Anterior cingulate cortex (tissue), 58 donors: ENCODE measurements at regions not wholly inside any gene's neighbourhood (a gene's known extent, or its start where the extent isn't known, plus 50 kb on each side); places are given as distances from the start of the nearest gene placed in this dataset.
A peak's percentile ranks its signal among the peaks of the same experiment; 100 is the strongest.

ENCODE experiments used
- DNase-seq, 58 donors: peaks; one replicate each; lab custom pipeline; 2025; lab: John Stamatoyannopoulos, UW

DNA sequence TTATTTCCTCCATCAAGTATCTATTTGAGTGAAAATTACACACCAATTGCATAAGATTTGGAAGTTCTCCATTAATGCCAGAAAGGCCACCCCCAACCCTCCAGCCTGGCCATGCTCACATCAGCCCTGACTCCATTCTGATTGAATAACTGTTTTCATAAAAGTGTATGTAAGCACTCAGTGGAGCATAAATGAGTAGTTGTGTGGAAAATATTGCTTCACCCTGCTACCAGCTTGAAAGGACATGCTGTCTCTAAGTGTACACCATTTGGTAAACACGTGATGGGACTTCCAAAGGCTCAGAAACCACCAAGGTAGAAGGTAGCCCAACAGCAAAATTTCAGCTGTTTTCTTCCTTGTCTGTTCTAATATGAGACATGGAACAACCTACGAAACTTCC is 393.8 kb downstream of the ZNF385D start:
- DNase-seq = no peak

- DNase-seq = no peak
Measured at GRCh38 chr3:21356402-21356801, 394.6 kb downstream of the ZNF385D start.

DNA sequence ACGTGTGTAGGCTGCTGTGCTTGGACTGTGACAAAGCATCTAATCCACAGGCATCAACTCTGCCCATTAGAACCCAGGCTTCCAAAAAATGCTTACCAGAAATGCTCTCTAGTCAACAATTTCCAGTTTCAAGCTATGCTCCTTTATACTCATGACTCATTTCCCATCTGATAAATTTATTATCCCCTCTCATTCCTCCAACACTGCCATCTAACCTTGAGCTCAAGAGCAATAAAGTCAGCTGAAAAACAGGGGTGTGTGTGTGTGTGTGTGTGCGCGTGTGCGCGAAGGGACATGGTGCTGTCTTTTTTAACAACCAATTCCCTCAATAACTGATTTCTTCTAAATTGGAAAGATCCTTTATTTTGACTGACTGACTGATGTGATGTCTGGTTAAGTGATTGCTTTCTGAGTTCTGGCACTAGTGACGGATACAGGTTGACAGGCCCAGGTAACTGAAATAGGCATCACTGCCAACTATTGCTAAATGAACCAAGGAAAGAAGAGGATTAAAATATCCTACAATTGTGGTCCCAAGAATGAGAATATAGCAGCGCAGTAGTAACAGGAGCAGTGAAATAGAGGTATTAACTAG is 405.5 kb downstream of the ZNF385D start:
- DNase-seq = no peak

GRCh38 chr3:21331857-21332256 is 419.2 kb downstream of the ZNF385D start:
- DNase-seq = no peak

DNA sequence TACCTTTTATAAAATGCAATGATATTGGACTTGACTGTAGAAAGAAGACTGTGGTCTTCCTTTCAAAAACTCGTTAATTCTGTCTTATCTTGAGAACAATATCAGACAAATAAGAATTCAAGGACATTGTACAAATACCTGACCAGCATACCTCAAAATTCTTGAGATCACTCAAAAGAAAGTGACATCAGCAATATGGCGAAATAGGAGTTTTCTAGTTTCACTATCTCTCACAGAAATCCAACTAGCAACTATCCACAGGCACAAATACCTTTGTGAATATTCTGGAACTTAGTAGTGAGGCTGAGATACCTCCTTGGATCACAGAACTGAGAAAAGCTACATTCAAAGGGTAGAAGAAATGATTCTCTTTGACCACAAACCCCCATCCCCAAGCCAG is 419.7 kb downstream of the ZNF385D start:
- DNase-seq = no peak

- DNase-seq = no peak
Measured at GRCh38 chr3:21330293-21330692, 420.7 kb downstream of the ZNF385D start.

DNA sequence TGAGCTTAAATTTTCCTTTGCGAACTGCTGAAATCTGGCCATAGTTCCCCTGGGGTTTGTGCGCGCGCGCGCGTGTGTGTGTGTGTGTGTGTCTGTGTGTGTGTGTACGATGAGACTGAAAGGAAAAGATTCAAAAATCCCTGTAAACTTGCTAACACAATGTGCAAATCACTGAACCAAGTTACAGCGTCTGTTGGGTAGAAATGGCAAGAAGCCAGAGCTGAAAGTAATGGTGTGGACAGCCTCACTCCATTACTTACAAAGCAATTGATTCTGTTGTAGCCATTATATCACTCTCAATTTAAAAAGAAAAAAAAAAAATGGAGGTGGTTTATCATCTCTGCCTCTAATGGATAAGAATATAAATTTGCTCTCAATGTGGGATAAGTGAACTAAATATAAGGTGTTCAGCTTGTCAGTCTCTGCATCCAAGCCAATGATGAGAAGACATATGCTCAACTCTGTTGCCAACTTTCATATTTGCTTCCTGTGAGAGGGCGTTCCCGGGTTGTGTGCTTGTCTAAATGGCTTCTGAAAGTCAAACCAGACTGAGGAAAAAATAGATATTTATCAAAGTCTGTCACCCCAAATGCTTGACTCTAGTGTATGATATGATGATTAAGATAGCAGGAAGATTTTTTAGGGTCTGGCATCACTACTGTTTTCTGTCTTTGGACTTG is 422.2 kb downstream of the ZNF385D start:
- peak in 1 of 58 donors; percentile 2 for DNase-seq

GRCh38 chr3:21326704-21327475 is 424.1 kb downstream of the ZNF385D start:
- DNase-seq = peak in 1 of 58 donors; percentile 0

DNA sequence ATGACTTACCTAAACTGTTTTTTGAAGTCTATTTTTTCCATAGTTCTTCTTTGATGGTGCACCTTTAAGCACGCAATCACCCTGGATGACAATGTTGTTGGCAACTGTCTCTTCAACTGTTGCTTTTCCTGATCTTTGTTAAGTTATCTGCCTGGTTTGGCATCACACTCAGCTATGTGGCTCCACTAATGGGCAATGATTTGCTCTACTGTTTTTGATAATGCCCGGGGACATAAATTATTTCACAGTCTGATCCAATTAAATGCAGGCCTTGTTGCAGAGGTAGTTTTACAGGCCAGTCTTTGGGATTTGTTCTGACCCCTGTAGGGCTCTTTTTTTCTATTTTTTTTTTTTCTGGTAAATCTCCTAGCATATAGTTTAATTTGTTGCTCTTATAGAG is 436.3 kb downstream of the ZNF385D start:
- DNase-seq = no peak

GRCh38 chr3:21310891-21311290 is 440.1 kb downstream of the ZNF385D start:
- no peak for DNase-seq

- no peak for DNase-seq
Measured at GRCh38 chr3:21310161-21310560, 440.8 kb downstream of the ZNF385D start.

DNA sequence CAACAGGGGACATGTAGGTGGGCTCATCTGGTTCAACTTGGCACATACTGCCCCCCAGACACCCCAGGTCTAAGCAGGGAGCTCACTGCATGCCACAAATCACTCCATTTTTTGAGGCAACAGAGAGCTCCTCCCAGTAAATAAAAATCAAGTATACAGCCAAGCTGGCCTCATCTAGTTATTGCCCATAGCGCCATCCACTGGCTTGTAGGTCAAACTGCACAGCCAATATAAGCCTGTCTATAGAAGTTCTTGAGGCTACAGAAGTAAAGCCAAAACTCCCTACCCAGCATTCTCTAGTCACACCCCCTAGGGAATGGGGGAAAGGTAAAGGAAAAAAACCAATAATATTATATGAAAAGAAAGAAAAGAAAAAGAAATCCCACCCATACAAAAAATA is 453.7 kb downstream of the ZNF385D start:
- DNase-seq = no peak

DNA sequence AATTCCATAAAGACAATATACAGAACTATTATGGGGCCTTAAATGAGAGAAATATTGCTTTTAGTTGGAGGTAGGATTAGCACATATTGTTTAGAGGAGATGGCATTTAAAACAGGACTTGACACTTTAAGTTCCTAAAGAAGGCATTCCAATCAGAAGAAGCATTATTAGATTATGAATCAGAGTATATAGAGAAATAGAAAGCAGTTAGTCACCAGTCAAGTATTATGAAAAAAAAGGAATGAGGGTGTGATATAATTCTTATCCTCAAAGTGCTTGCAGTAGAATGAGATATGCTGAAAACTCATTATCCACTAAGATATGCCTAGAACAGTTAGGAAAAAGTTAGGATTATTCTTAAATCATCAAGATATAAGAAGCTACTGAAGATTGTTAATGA is 456.2 kb downstream of the ZNF385D start:
- no peak for DNase-seq

GRCh38 chr3:21292971-21293370 is 458.0 kb downstream of the ZNF385D start:
- DNase-seq = no peak

DNA sequence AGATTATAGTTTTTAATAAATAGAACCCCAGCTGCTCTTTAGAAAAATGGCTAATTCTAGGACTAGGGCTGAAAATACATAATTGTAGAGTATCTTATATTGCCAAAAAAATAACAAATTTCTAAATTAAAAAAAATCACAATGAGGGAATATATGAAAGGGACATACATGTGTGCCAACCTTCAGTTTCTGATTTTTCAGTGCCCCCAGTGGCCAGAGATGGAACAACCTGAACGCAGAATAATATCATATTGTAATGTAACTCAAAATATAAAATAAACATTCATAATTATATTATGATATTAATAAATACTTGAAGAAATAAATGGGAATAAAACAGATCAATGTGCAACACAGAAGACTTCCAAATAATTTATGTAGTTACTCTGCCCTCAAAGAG is 460.5 kb downstream of the ZNF385D start:
- DNase-seq = no peak

GRCh38 chr3:21274079-21274571 is 476.9 kb downstream of the ZNF385D start:
- no peak for DNase-seq

DNA sequence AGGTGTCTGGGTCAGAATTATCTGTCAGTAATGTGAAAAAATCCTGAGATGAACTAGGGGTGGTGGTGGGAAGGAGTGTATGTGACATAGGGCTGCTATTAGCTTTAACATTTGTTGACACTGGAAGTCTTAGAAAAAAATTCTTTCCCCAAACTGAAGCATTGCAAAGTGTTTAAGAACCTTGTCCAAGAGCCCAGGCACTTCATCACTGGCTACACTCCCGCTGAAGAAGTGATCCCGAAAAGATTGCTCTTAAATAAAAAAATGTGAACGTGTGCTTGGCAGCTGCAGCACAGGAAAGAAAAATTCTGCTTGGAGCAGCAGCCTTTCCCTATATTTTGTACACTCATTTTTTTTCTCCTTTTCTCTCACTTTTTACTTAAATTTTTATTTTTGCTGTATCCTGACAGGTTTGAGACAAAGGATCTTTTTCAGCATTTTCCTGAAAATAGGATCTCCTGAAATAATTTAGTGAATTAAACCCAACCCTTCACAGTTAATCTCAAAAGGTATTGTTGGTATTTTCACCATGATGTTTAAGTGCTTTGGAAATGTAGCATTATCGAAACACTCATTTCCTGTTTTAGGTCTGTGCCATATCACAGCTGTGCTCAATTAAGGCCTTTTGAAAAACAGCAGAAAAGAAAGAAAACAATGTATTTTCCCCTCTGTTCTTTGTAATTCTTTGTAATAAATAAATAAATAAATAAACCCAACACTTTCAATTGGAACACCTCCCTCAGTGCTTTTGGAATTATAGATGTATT is 477.6 kb downstream of the ZNF385D start:
- DNase-seq = no peak

DNA sequence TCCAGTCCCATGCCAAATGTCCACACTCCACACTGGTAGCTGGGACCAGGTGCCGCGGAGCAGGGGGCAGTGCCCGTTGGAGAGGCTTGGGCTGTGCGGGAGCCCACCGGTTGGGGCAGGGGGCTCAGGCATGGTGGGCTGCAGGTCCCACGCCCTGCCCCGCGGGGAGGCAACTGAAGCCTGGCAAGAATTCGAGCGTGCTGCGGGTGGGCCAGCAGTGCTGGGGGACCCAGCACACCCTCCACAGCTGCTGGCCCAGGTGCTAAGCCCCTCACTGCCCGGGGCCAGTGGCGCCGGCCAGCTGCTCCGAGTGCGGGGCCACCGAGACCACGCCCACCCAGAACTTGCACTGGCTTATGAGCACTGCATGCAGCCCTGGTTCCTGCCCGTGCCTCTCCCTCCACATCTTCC is 479.4 kb downstream of the ZNF385D start:
- no peak for DNase-seq

GRCh38 chr3:21269882-21270281 is 481.1 kb downstream of the ZNF385D start:
- no peak for DNase-seq

- no peak for DNase-seq
Measured at GRCh38 chr3:21260507-21260906, 490.5 kb downstream of the ZNF385D start.

DNA sequence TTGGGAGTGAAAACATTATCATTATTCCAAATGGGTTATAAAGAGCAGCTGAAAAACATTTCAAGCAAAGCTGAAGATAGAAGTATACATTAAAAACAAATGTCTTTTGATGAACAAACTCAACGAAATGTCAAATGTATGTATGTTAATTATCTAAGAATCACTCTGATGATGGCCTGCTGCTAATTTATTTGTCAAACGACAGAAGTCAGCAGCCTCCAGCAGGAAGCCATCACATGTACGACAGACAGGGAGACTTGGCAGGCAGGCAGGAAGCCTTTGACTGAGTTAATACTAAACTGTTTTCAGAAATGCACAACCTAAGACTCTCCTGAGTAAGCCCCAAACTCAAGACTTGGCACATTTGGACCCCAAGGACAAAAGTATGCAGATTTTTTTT is 491.1 kb downstream of the ZNF385D start:
- no peak for DNase-seq
